Omental fat pad (tissue), 3 donors: ENCODE measurements at regions not wholly inside any gene's neighbourhood (a gene's known extent, or its start where the extent isn't known, plus 50 kb on each side); places are given as distances from the start of the nearest gene placed in this dataset.

Experiments
- ATAC-seq: fragments of 150-250 bp; one replicate; pipeline ENCODE4 v1.9.1; 2016; ENCODE audit warnings: mild to moderate bottlenecking, moderate library complexity; ENCODE audit not compliant: low FRiP score
- DNase-seq: peaks from one replicate; pipeline ENCODE4 v3.0.0-alpha.2; 2019; ENCODE audit warnings: low spot score
- CTCF ChIP-seq, 3 donors: fragments of 450-650 bp; IDR thresholded peaks; one replicate each; pipeline ENCODE4 v1.5.1; 2016 to 2017; ENCODE audit warnings: antibody characterized with exemption in 3 of 3, mild to moderate bottlenecking in 3 of 3, moderate library complexity in 2 of 3

- DNase-seq (no peak), ATAC-seq (no peak)
- TF ChIP-seq CTCF (IDR thresholded peaks at IDR 0.05) = no peak
Observed at GRCh38 chr18:67980241-67980640, 463.7 kb upstream of the DSEL start.

GRCh38 chr18:67977067-67977616, 460.6 kb upstream of the DSEL start:
- TF ChIP-seq CTCF (IDR thresholded peaks at IDR 0.05) = no peak
- DNase-seq (no peak), ATAC-seq (no peak)

GRCh38 chr18:67973916-67974315, 457.4 kb upstream of the DSEL start:
- no peak for TF ChIP-seq CTCF (IDR thresholded peaks at IDR 0.05)
- ATAC-seq = no peak

GRCh38 chr18:67969458-67969857, 452.9 kb upstream of the DSEL start:
- no peak for ATAC-seq

More at GRCh38 chr18:67973916-67974315, 457.4 kb upstream of the DSEL start:
- no peak for DNase-seq

GRCh38 chr18:67966224-67966623, 449.7 kb upstream of the DSEL start:
- DNase-seq (no peak), ATAC-seq (no peak)
- no peak for TF ChIP-seq CTCF (IDR thresholded peaks at IDR 0.05)

More at GRCh38 chr18:67969458-67969857, 452.9 kb upstream of the DSEL start:
- DNase-seq = no peak
- TF ChIP-seq CTCF (IDR thresholded peaks at IDR 0.05) = no peak

- no peak for TF ChIP-seq CTCF (IDR thresholded peaks at IDR 0.05)
- no peak for DNase-seq
- ATAC-seq = no peak
Observed at GRCh38 chr18:67964462-67964861, 447.9 kb upstream of the DSEL start.

GRCh38 chr18:67961701-67962440, 445.4 kb upstream of the DSEL start:
- ATAC-seq (no peak), DNase-seq (no peak)
- no peak for TF ChIP-seq CTCF (IDR thresholded peaks at IDR 0.05)
